HG03108 (cell line): ENCODE measurements at regions not wholly inside any gene's neighbourhood (a gene's known extent, or its start where the extent isn't known, plus 50 kb on each side); places are given as distances from the start of the nearest gene placed in this dataset.
A peak's percentile ranks its signal among the peaks of the same experiment; 100 is the strongest.

Source experiments
- ATAC-seq: cut with Tn5 transposase; IDR thresholded peaks from one replicate; pipeline ENCODE4 v1.9.1; 2021; ENCODE audit warnings: moderate library complexity; ENCODE audit not compliant: unreplicated experiment

- ATAC-seq = no peak
Measured at GRCh38 chr6:119915971-119916370, 566.4 kb upstream of the MAN1A1 start.

- ATAC-seq = no peak
Measured at GRCh38 chr6:119908157-119908556, 558.6 kb upstream of the MAN1A1 start.

GRCh38 chr6:119902681-119903080 lies 553.1 kb upstream of the MAN1A1 start:
- ATAC-seq = no peak

- ATAC-seq = no peak
Measured at GRCh38 chr6:119896806-119897205, 547.2 kb upstream of the MAN1A1 start.

GRCh38 chr6:119895626-119896025 lies 546.1 kb upstream of the MAN1A1 start:
- no peak for ATAC-seq

- no peak for ATAC-seq
Measured at GRCh38 chr6:119894811-119895210, 545.2 kb upstream of the MAN1A1 start.

- no peak for ATAC-seq
Measured at GRCh38 chr6:119891644-119892043, 542.1 kb upstream of the MAN1A1 start.

GRCh38 chr6:119891206-119891605 lies 541.6 kb upstream of the MAN1A1 start:
- no peak for ATAC-seq

- ATAC-seq = no peak
Measured at GRCh38 chr6:119890470-119890869, 540.9 kb upstream of the MAN1A1 start.

- ATAC-seq = no peak
Measured at GRCh38 chr6:119887666-119888065, 538.1 kb upstream of the MAN1A1 start.

- ATAC-seq = no peak
Measured at GRCh38 chr6:119881416-119881815, 531.9 kb upstream of the MAN1A1 start.

GRCh38 chr6:119880840-119881239 lies 531.3 kb upstream of the MAN1A1 start:
- ATAC-seq = no peak

- no peak for ATAC-seq
Measured at GRCh38 chr6:119879731-119880130, 530.2 kb upstream of the MAN1A1 start.

- ATAC-seq = no peak
Measured at GRCh38 chr6:119874381-119874780, 524.8 kb upstream of the MAN1A1 start.

GRCh38 chr6:119873107-119873506 lies 523.5 kb upstream of the MAN1A1 start:
- ATAC-seq = no peak

GRCh38 chr6:119871520-119871919 lies 522.0 kb upstream of the MAN1A1 start:
- ATAC-seq = no peak

- no peak for ATAC-seq
Measured at GRCh38 chr6:119865466-119866350, 516.1 kb upstream of the MAN1A1 start.

GRCh38 chr6:119862719-119863118 lies 513.2 kb upstream of the MAN1A1 start:
- ATAC-seq = no peak

- ATAC-seq = no peak
Measured at GRCh38 chr6:119858901-119859300, 509.3 kb upstream of the MAN1A1 start.

GRCh38 chr6:119856136-119856535 lies 506.6 kb upstream of the MAN1A1 start:
- peak; percentile 52 for ATAC-seq

- ATAC-seq = no peak
Measured at GRCh38 chr6:119848696-119849095, 499.1 kb upstream of the MAN1A1 start.

GRCh38 chr6:119845161-119845560 lies 495.6 kb upstream of the MAN1A1 start:
- ATAC-seq = no peak

- ATAC-seq = no peak
Measured at GRCh38 chr6:119844387-119844786, 494.8 kb upstream of the MAN1A1 start.
